ACC112 (cell line): ENCODE measurements at regions not wholly inside any gene's neighbourhood (a gene's known extent, or its start where the extent isn't known, plus 50 kb on each side); places are given as distances from the start of the nearest gene placed in this dataset.

ENCODE experiments used
- H2AFZ ChIP-seq: fragments of 200-600 bp; sonication (generic); one replicate; pipeline ENCODE4 v1.6.0; 2017; ENCODE audit warnings: antibody characterized with exemption, low read length; ENCODE audit not compliant: unreplicated experiment
- H3K27ac ChIP-seq: fragments of 200-600 bp; sonication (generic); 2 replicates; pipeline ENCODE4 v1.5.1; 2014; ENCODE audit warnings: low read depth, mild to moderate bottlenecking, antibody characterized with exemption, low read length, moderate library complexity
- H3K27me3 ChIP-seq: fragments of 200-600 bp; sonication (generic); 2 replicates; pipeline ENCODE4 v1.6.1; 2014; ENCODE audit warnings: mild to moderate bottlenecking, antibody characterized with exemption, low read length, moderate library complexity, mixed read lengths; ENCODE audit not compliant: insufficient read depth
- H3K36me3 ChIP-seq: fragments of 200-600 bp; sonication (generic); 2 replicates; pipeline ENCODE4 v1.6.1; 2016; ENCODE audit warnings: mild to moderate bottlenecking, antibody characterized with exemption, low read length, moderate library complexity, mixed read lengths; ENCODE audit not compliant: insufficient read depth
- H3K4me1 ChIP-seq: fragments of 200-600 bp; sonication (generic); one replicate; pipeline ENCODE4 v1.6.1; 2016; ENCODE audit warnings: low read length, mixed read lengths; ENCODE audit not compliant: insufficient read depth, unreplicated experiment, control insufficient read depth
- H3K4me3 ChIP-seq: fragments of 200-600 bp; sonication (generic); 2 replicates; pipeline ENCODE4 v1.5.1; 2014; ENCODE audit warnings: mild to moderate bottlenecking, low read depth, low read length
- H3K79me2 ChIP-seq: fragments of 200-600 bp; sonication (generic); one replicate; pipeline ENCODE4 v1.6.0; 2016; ENCODE audit warnings: low read length; ENCODE audit not compliant: control insufficient read depth, unreplicated experiment, insufficient read depth

DNA sequence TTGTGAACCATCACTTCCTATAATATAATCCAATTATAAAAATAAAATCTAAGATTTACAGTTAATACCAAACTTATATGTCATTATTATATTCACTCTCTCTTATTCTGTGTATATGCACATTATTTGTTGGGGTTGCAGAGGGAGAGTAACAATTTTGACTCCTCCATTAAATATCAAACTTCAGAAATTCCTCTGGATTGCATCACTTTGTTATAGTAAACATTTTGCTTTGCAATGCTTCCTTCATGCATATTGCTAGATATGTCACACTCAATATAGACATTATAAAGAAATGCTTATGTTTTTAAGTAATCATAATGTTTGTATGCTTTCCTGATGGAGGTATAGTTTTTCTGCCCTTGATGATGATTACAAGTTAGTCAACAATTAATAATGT lies 999.0 kb upstream of the ADGRL2 start:
- H3K36me3 ChIP-seq = no peaks in the 10 kb centered on the region

DNA sequence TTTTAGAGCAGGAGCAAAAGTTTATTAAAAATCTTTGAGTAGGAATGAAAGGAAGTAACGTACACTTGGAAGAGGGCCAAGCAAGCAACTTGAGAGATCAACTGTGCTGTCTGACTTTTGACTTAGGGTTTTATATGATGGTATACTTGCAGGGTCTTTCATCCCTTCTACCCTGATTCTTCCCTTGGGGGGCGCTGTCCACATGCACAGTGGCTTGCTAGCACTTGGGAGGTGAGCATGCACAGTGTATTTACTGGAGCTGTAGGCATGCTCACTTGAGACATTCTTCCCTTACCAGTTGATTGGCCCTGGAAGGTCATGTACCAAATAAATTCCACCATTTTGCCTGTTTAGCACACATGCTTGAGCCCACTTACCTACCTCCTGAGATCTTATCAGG lies 1001.3 kb upstream of the ADGRL2 start:
- Histone ChIP-seq H3K4me3 (no peak overlapping the region), H3K4me1 (no peaks in the 10 kb centered on the region), H3K27me3 (no peaks in the 10 kb centered on the region), H3K36me3 (no peaks in the 10 kb centered on the region), H2AFZ (no peak overlapping the region), H3K79me2 (no peaks in the 10 kb centered on the region), H3K27ac (no peak overlapping the region)

More for the DNA sequence above, 999.0 kb upstream of the ADGRL2 start:
- H3K27me3 ChIP-seq = no peaks in the 10 kb centered on the region
- H3K79me2 ChIP-seq = no peaks in the 10 kb centered on the region
- H3K4me3 ChIP-seq = no peak overlapping the region
- H3K4me1 ChIP-seq = no peaks in the 10 kb centered on the region
- H2AFZ ChIP-seq = no peak overlapping the region
- H3K27ac ChIP-seq = no peak overlapping the region

DNA sequence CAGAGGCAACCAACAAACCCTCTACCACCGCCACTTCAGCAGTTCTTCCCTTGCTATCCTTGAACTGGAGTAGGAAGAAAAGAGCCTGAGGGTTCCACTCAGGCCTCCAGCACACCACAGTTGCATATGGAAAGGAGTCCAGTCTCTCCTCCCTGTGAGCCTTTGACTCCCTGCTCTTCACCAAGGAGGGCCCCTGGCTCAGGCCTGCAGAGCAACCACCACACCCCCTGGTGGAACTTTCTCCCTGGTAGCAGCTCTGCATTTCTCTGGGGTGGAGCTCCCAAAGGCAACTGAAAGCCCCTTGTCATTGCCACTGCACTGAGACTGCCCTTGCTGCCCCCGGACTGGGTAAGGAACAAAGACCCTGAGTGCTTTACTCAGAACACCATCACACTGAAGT lies 1021.5 kb upstream of the ADGRL2 start:
- no peaks in the 10 kb centered on the region for H3K79me2 ChIP-seq
- no peaks in the 10 kb centered on the region for H3K27me3 ChIP-seq
- no peak overlapping the region for H2AFZ ChIP-seq
- H3K27ac ChIP-seq = no peak overlapping the region
- no peaks in the 10 kb centered on the region for H3K36me3 ChIP-seq
- H3K4me1 ChIP-seq = no peaks in the 10 kb centered on the region
- H3K4me3 ChIP-seq = no peak overlapping the region

DNA sequence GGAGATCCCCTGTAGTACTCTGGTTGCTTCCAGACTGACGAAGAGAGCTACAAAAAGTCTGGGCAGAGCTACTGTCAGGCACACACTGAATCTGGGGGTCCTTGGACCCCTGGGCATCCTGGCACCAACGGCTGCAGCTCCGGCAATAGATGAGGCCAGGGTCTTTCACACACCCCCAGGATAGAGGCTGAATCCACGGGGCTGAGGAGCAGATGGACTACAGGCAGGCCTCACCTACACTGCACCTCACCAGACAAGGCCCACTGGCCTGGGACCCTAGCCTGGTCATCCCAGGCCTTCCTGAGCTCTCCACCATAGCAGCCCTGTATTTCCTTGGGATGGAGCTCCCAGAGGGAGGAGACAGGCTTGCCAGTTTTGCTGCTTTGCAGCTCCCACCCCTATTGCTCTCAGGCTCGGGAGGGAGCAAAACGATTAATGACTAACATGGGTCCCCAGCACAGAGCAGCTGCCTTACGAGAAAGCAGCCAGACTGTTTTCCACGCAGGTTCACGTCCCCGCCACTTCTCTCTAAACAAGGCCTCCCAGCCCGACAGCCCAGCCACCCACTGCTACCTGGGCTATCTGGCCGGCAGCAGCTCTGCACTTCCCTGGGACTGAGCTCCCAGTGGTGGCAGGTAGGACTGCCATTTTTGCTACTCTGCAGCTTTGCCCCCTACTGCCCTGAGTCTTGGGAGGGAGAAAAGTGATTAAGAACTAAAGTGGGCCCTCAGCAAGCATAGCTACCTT lies 1022.5 kb upstream of the ADGRL2 start:
- Histone ChIP-seq H3K36me3 (no peaks in the 10 kb centered on the region), H3K4me1 (no peaks in the 10 kb centered on the region), H3K27ac (no peak overlapping the region), H3K27me3 (no peaks in the 10 kb centered on the region), H2AFZ (no peak overlapping the region), H3K4me3 (no peak overlapping the region), H3K79me2 (no peaks in the 10 kb centered on the region)

DNA sequence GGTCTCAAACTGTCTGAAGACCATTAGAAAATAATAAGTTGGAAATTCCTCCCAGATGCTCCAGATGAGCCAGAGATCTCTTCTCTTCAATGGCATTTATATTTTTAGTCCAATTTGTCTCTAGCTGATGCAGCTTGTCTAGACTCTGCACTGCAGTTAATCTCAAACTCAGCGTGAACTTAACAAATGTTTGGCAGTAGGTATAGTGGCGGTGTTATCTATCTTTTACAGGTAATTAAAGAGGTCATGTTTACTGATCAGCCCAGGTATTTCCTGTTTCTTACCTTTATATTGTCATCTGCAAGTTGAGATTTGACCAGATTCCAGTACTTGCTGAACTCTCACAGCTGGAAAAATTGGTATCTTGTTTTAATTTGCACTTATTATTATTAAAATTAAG lies 1024.5 kb upstream of the ADGRL2 start:
- no peaks in the 10 kb centered on the region for H3K79me2 ChIP-seq
- H3K27me3 ChIP-seq = no peaks in the 10 kb centered on the region
- H3K4me1 ChIP-seq = no peaks in the 10 kb centered on the region
- H3K27ac ChIP-seq = no peak overlapping the region
- no peaks in the 10 kb centered on the region for H3K36me3 ChIP-seq
- no peak overlapping the region for H2AFZ ChIP-seq
- no peak overlapping the region for H3K4me3 ChIP-seq

DNA sequence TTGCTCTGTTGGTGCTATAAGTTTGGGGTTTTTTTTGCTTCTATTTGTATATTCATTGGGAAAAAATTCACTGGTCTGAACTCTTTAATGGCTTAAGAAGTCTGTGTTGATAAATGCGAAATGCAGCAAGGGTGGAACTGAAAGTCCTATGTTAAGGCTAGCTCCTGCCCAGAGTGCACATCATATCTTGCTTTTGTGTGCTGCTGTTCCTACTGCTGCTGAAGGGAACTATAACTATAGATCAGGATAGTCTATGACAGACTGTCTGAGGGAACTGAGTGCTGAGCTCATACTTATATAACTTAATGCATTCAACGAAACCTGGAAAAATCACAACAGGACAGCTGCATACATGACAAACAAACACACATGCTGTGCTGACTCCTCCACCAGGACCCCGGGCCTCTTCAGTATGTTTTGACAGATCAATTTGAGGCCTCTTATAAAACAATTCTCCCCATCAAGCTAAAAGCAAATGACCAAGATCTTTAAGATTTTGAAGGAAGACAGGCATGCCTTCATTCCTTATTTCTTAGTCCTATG lies 1031.5 kb upstream of the ADGRL2 start:
- Histone ChIP-seq H3K79me2 (no peaks in the 10 kb centered on the region), H3K4me3 (no peak overlapping the region), H2AFZ (no peak overlapping the region), H3K4me1 (peaks cover 8% of the 10 kb centered on the region), H3K27ac (no peak overlapping the region), H3K36me3 (no peaks in the 10 kb centered on the region), H3K27me3 (no peaks in the 10 kb centered on the region)

DNA sequence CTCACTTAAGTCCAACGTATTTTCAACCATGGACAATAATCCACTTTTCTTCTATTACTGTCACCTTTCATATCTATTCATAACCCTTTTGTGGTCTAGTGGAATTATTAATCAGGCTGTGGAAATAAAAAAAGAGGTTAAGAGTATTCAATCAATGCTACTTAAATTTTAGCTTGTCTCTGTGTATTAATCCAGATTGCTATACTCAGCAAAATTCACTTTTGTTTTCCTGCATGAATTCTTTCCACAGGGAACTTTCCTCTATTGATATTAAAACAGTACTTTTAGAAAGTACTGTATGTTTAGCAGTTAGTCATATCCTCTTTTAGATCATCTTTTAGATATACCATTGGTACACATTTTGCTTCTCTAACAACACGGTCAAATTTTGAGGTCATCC lies 1033.0 kb upstream of the ADGRL2 start:
- peak overlapping the region; percentile 6; the same call in 1 of the 2 replicates for H3K4me3 ChIP-seq
- peaks cover 8% of the 10 kb centered on the region for H3K4me1 ChIP-seq
- H3K27ac ChIP-seq = no peak overlapping the region
- no peaks in the 10 kb centered on the region for H3K79me2 ChIP-seq
- H2AFZ ChIP-seq = peak overlapping the region; percentile 71
- no peaks in the 10 kb centered on the region for H3K27me3 ChIP-seq
- H3K36me3 ChIP-seq = no peaks in the 10 kb centered on the region

DNA sequence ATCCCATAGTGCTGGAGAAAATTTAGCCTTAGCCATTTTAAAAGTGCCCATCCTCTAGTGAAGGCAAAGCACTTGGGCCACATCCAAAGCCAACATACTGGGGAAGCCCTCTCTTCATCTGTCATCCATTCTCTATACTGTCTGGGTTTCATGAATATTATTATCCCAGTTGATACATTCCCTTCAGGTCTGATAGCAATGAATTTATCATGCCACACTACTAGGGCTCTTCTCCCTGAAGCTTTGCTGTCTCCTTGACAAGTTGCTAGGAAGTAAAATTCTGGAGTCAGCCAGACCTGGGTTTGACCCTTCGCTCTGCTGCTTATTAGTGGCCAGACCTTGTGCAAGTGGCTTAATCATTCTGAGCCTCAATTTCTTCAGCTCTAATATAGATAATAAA lies 1041.4 kb upstream of the ADGRL2 start:
- no peak overlapping the region for H2AFZ ChIP-seq
- no peaks in the 10 kb centered on the region for H3K27me3 ChIP-seq
- no peak overlapping the region for H3K27ac ChIP-seq
- no peaks in the 10 kb centered on the region for H3K4me1 ChIP-seq
- no peaks in the 10 kb centered on the region for H3K36me3 ChIP-seq
- no peaks in the 10 kb centered on the region for H3K79me2 ChIP-seq
- H3K4me3 ChIP-seq = no peak overlapping the region

DNA sequence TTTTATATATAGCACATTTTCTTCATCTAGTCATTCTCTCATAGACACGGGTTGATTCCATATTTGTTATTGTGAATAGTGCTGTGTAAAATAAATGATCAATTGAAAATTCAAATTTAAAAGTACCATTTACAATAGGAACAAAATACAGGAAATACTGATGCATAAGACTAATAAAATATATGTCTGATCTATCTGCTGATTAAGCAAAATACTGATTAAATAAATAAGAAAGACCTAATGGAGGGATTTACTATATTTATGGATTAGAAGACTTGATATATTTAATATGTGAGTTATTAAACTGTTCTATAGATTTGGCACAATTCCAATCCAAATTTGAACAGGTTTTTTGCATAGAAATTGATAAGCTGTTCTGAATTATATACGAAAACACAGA lies 1044.8 kb upstream of the ADGRL2 start:
- no peaks in the 10 kb centered on the region for H3K27me3 ChIP-seq
- no peak overlapping the region for H2AFZ ChIP-seq
- H3K4me1 ChIP-seq = no peaks in the 10 kb centered on the region
- H3K36me3 ChIP-seq = no peaks in the 10 kb centered on the region
- no peak overlapping the region for H3K27ac ChIP-seq
- H3K4me3 ChIP-seq = no peak overlapping the region
- no peaks in the 10 kb centered on the region for H3K79me2 ChIP-seq

DNA sequence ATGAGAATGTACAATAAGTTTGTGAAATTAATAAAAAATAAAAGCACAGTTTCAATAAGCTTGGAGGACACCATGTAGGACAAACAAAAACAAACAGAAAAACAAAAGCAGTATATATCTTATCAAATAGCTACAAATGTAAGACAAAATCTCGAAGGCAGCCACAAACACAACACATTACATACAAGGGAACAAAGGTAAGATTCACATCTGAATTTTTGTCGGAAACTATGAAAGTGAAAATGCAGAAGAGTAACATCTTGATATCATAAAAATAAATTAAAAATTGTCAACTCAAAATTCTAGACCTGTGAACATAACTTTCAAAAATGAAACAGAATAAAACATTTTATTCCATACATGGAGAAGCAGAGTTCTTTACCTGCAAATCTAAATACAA lies 1049.5 kb upstream of the ADGRL2 start:
- H3K27ac ChIP-seq = no peak overlapping the region

DNA sequence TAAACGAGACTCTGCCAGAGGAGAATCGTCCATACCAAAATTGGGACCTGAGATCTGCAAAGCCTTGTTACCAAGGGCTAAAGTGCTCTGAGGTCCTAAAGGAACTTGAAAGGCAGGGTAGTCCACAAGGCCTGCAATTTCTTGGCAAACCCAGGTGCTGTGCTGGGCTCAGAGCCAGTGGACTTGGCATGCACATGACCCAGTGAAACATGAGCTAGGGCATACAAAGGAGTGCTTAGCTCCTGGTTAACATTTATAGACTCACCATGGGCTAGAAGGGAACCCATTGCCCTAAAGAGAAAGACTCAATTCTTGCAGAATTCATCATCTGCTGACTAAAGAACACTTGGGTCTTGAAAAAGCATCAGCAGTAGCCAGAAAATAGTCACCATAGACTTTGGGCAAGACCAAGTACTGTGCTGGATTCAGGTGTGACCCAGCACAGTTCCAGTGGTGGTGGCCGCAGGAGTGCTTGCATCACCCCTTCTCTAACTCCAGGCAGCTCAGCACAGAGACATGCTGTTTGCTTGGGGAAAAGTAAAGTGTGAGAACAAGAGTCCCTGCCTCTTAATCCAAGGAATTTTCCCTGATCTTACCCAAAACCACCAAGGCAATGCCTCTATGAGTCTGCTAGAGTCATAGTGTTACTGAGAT lies 1069.4 kb upstream of the ADGRL2 start:
- Histone ChIP-seq H3K4me3 (no peak overlapping the region), H2AFZ (no peak overlapping the region), H3K4me1 (no peaks in the 10 kb centered on the region), H3K79me2 (no peaks in the 10 kb centered on the region), H3K27ac (no peak overlapping the region), H3K36me3 (no peaks in the 10 kb centered on the region), H3K27me3 (peaks cover 7% of the 10 kb centered on the region; the same call in 1 of the 2 replicates)

More for the DNA sequence above, 1049.5 kb upstream of the ADGRL2 start:
- Histone ChIP-seq H3K79me2 (no peaks in the 10 kb centered on the region), H3K4me1 (no peaks in the 10 kb centered on the region), H3K4me3 (no peak overlapping the region), H2AFZ (no peak overlapping the region), H3K27me3 (no peaks in the 10 kb centered on the region), H3K36me3 (no peaks in the 10 kb centered on the region)
